ENCODE measurements at regions not wholly inside any gene's neighbourhood (a gene's known extent, or its start where the extent isn't known, plus 50 kb on each side); places are given as distances from the start of the nearest gene placed in this dataset.

DNA sequence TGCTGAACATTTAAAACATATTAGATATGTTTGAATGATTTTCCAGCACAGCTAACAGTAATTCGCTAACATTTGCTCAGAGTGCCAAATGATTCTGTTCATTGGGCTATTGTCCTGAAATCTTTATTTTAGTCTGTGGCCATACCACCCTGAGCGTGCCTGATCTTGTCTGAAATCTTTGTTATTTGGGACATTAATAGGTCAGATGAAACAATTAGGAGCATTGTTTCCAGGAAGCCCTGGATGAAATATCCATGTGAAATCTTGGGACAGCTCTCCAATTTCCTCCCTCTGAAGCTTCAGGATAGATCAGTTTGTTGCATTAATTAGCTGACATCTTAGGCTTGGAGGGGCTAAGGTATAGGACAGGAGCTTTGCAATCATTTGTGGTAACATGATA, 512.0 kb downstream of the KIF20B start:
- DNase-seq (ENCODE audit: low read depth, low spot score) (no peak), ATAC-seq (no peak)
- no peaks in the 10 kb centered on the region for H3K4me1 ChIP-seq (ENCODE audit: control insufficient read depth, insufficient read depth, low read length)
- in situ Hi-C loops (cut with HindIII; ENCODE audit: low pct_unique_long_range_greater_than_20kb, low sequenced_read_pairs) = no loop called here
- no TSS peak for BruUV-seq (replicated peaks)
- POLR2A ChIA-PET = no interaction called here
- CTCF ChIA-PET = no interaction called here
- H3K9me3 ChIP-seq (ENCODE audit: control insufficient read depth, insufficient read depth, low read depth, low read length) = no peaks in the 10 kb centered on the region
- no peaks in the 10 kb centered on the region for H3K27me3 ChIP-seq (ENCODE audit: control insufficient read depth, insufficient read depth, low read length)
- H3K27ac ChIP-seq (ENCODE audit: low read length) = no peak overlapping the region
- no peaks in the 10 kb centered on the region for H3K36me3 ChIP-seq (ENCODE audit: control insufficient read depth, insufficient read depth, low read length)
- intact Hi-C loops (cut with micrococcal nuclease; ENCODE audit: unreplicated experiment) = no loop called here
- no peak for TF ChIP-seq POLR2AphosphoS5 (IDR thresholded peaks at IDR 0.05; ENCODE audit: low read depth, low read length)
- TF ChIP-seq TCF7L2 (IDR thresholded peaks at IDR 0.05; ENCODE audit: low read depth, low read length) = no peak
- no peak for TF ChIP-seq SIN3A (IDR thresholded peaks at IDR 0.05; ENCODE audit: borderline replicate concordance, insufficient read depth, low read depth, low read length)
- TF ChIP-seq REST (IDR thresholded peaks at IDR 0.05; ENCODE audit: insufficient read depth in 1 of 2, low read depth in 2 of 2, low read length in 1 of 2) = no peak
- TF ChIP-seq, protein P1, sequence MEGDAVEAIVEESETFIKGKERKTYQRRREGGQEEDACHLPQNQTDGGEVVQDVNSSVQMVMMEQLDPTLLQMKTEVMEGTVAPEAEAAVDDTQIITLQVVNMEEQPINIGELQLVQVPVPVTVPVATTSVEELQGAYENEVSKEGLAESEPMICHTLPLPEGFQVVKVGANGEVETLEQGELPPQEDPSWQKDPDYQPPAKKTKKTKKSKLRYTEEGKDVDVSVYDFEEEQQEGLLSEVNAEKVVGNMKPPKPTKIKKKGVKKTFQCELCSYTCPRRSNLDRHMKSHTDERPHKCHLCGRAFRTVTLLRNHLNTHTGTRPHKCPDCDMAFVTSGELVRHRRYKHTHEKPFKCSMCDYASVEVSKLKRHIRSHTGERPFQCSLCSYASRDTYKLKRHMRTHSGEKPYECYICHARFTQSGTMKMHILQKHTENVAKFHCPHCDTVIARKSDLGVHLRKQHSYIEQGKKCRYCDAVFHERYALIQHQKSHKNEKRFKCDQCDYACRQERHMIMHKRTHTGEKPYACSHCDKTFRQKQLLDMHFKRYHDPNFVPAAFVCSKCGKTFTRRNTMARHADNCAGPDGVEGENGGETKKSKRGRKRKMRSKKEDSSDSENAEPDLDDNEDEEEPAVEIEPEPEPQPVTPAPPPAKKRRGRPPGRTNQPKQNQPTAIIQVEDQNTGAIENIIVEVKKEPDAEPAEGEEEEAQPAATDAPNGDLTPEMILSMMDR (IDR thresholded peaks at IDR 0.05) = no peak
- H3K4me3 ChIP-seq (ENCODE audit: low read depth in 2 of 2, low read length in 2 of 2) = no peak overlapping the region

DNA sequence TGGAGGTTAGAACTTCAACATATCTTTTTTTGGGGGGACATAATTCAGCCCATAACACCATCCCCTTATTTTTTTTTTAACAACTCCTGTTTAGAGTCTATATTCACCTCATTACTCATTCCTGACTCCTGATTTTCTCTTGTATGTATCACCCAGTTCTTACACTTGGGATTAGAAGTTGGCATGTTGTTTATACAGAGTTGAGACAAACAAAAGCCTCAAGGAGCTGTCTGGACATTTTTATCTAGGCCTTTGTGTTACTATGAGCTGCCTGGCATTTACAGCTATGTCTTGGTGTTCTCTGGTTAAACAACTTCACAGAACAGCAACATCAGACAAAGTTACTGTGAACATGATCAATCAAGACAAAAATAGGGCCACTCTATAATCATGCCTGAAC, 517.5 kb downstream of the KIF20B start:
- CTCF ChIA-PET = no interaction called here

More for the DNA sequence above, 517.5 kb downstream of the KIF20B start:
- intact Hi-C loops (cut with micrococcal nuclease; ENCODE audit: unreplicated experiment) (no loop called here), in situ Hi-C loops (cut with HindIII; ENCODE audit: low pct_unique_long_range_greater_than_20kb, low sequenced_read_pairs) (no loop called here)
- BruUV-seq (replicated peaks) = no TSS peak
- POLR2A ChIA-PET = no interaction called here
- no peak for TF ChIP-seq POLR2AphosphoS5 (IDR thresholded peaks at IDR 0.05; ENCODE audit: low read depth, low read length)
- TF ChIP-seq TCF7L2 (IDR thresholded peaks at IDR 0.05; ENCODE audit: low read depth, low read length) = no peak
- no peak for TF ChIP-seq REST (IDR thresholded peaks at IDR 0.05; ENCODE audit: insufficient read depth in 1 of 2, low read depth in 2 of 2, low read length in 1 of 2)
- TF ChIP-seq, protein P1 (IDR thresholded peaks at IDR 0.05) = no peak
- TF ChIP-seq SIN3A (IDR thresholded peaks at IDR 0.05; ENCODE audit: borderline replicate concordance, insufficient read depth, low read depth, low read length) = no peak
- no peak for DNase-seq (ENCODE audit: low read depth, low spot score)
- Histone ChIP-seq H3K27ac (ENCODE audit: low read length) (no peak overlapping the region), H3K4me1 (ENCODE audit: control insufficient read depth, insufficient read depth, low read length) (no peaks in the 10 kb centered on the region), H3K9me3 (ENCODE audit: control insufficient read depth, insufficient read depth, low read depth, low read length) (no peaks in the 10 kb centered on the region), H3K4me3 (ENCODE audit: low read depth in 2 of 2, low read length in 2 of 2) (no peak overlapping the region), H3K36me3 (ENCODE audit: control insufficient read depth, insufficient read depth, low read length) (no peaks in the 10 kb centered on the region), H3K27me3 (ENCODE audit: control insufficient read depth, insufficient read depth, low read length) (no peaks in the 10 kb centered on the region)
- ATAC-seq = no peak

All from Panc1 (cell line).